ENCODE measurements at regions not wholly inside any gene's neighbourhood (a gene's known extent, or its start where the extent isn't known, plus 50 kb on each side); places are given as distances from the start of the nearest gene placed in this dataset.

DNA sequence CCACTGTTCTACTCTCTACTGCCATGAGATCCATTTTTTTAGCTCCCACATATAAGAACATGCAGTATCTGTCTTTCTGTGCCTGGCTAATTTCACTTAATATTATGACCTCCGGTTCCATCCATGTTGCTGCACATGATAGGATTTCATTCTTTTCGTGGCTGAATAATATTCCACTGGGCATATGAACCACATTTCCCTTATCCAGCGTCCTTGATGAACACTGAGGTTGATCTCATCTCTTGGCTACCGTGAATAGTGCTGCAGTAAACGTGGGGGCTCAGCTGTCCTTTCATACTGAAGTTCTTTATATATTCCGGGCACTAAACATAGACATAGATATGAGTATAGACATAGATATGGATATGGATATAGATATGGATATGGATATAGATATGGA, 109.3 kb upstream of the TNRC6C start:
- ChIA-PET POLR2A (no interaction called here), CTCF (no interaction called here)
- no peaks in the 10 kb centered on the region for H3K36me3 Mint-ChIP-seq (ENCODE audit: low read depth)
- no peak overlapping the region for H3K4me3 Mint-ChIP-seq
- H3K27ac Mint-ChIP-seq = no peak overlapping the region
- H3K4me1 Mint-ChIP-seq (ENCODE audit: low read depth) = peaks cover 8% of the 10 kb centered on the region
- no peaks in the 10 kb centered on the region for H3K9me3 Mint-ChIP-seq (ENCODE audit: insufficient read depth)
- ATAC-seq (no peak), DNase-seq (no peak)
- no peaks in the 10 kb centered on the region for H3K27me3 Mint-ChIP-seq (ENCODE audit: low read depth)

DNA sequence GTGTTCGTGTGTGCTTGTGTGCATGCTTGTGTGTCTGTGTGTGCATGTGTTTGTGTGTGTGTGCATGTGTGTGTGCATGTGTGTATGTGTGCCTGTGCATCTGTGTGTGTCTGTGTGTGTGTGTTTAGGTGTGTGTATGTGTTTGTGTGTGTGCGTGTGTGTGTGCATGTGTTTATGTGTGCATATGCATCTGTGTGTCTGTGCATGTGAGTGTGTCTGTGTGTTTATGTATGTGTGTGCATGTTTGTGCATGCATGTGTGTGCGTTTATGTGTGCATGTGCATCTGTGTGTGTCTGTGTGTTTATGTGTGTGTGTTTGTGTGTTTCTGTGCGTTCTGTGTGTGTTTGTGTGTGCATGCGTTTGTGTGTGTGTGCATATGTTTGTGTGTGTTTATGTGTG, 106.6 kb upstream of the TNRC6C start:
- Mint-ChIP-seq H3K36me3 (ENCODE audit: low read depth) (no peaks in the 10 kb centered on the region), H3K4me1 (ENCODE audit: low read depth) (peaks cover 9% of the 10 kb centered on the region), H3K27ac (no peak overlapping the region), H3K4me3 (no peak overlapping the region), H3K27me3 (ENCODE audit: low read depth) (no peaks in the 10 kb centered on the region), H3K9me3 (ENCODE audit: insufficient read depth) (no peaks in the 10 kb centered on the region)
- ChIA-PET POLR2A (no interaction called here), CTCF (no interaction called here)
- DNase-seq (no peak), ATAC-seq (no peak)

DNA sequence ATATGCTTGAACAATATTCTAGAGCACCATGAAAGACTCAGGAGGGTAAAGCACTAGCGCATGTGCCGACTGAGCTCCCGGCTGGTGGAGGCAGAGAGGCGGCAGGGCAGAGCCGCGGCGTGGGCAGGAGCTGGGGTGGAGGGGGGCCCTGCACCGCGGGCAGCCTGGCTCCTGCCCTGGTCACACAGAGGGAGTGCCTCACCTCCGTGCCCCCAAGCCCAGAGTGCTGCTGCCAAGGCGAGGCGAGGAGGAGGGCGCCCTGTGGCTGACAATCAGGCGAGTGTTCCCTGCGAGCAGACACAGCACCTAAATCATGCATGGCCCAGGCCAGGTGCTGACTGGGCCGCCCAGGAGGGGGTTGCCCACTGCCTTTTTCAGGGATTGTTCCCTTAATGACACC, 105.8 kb upstream of the TNRC6C start:
- DNase-seq (no peak), ATAC-seq (no peak)
- Mint-ChIP-seq H3K27ac (no peak overlapping the region), H3K9me3 (ENCODE audit: insufficient read depth) (no peaks in the 10 kb centered on the region), H3K36me3 (ENCODE audit: low read depth) (no peaks in the 10 kb centered on the region), H3K27me3 (ENCODE audit: low read depth) (no peaks in the 10 kb centered on the region), H3K4me3 (no peak overlapping the region), H3K4me1 (ENCODE audit: low read depth) (peaks cover 17% of the 10 kb centered on the region)
- ChIA-PET CTCF (no interaction called here), POLR2A (no interaction called here)

- Mint-ChIP-seq H3K4me1 (ENCODE audit: low read depth) (peaks cover 19% of the 10 kb centered on the region), H3K4me3 (no peak overlapping the region), H3K9me3 (ENCODE audit: insufficient read depth) (no peaks in the 10 kb centered on the region), H3K27me3 (ENCODE audit: low read depth) (no peaks in the 10 kb centered on the region), H3K27ac (no peak overlapping the region), H3K36me3 (ENCODE audit: low read depth) (no peaks in the 10 kb centered on the region)
- no peak for DNase-seq
- ChIA-PET POLR2A (interaction anchor here (1.0 kb wide), 1 partner anchor 19 kb away, joined by 3 read pairs; no protein-coding TSS in a partner anchor), CTCF (no interaction called here)
- no peak for ATAC-seq
Observed at GRCh38 chr17:77853191-77853977, 105.1 kb upstream of the TNRC6C start.

DNA sequence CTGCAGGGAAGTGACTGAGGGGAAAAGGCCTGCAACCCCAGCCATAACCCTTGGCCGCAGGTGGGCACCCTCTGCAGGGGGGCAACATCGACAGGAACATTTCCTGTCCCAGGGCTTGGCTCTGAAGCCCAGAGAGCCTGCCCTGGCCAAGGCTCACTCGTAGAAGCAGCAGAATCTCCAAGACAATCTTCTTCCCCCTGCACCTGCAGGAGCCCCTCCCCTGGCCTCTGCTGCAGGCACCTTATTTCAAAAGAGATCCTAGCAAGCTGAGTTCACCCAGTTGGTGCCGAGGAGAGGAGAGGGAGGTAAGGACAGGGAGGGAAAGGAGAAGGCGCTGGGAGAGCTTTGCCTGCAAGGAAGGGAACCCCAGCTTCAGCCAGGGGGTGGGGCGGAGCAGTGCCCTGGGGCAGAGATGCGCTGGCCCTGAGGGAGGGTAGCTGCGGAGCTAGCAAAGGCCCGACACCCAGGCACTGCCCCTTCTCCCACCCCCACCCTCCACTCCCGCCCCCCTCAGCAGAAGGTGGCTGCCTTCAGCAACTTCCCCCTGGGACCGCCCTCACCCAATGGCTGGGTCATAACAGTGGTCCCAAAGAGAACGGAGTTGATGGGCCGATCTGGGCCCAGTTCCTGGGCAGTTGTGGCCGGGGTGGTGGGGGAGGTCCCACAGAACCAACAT, 104.3 kb upstream of the TNRC6C start:
- CTCF ChIA-PET = no interaction called here
- H3K36me3 Mint-ChIP-seq (ENCODE audit: low read depth) = no peaks in the 10 kb centered on the region
- DNase-seq = no peak
- no peak overlapping the region for H3K4me3 Mint-ChIP-seq
- no peak overlapping the region for H3K27ac Mint-ChIP-seq
- no peaks in the 10 kb centered on the region for H3K9me3 Mint-ChIP-seq (ENCODE audit: insufficient read depth)
- ATAC-seq = no peak
- POLR2A ChIA-PET = interaction anchor here (1.0 kb wide), 1 partner anchor 20 kb away, joined by 3 read pairs; no protein-coding TSS in a partner anchor
- H3K4me1 Mint-ChIP-seq (ENCODE audit: low read depth) = peaks cover 19% of the 10 kb centered on the region
- no peaks in the 10 kb centered on the region for H3K27me3 Mint-ChIP-seq (ENCODE audit: low read depth)

GRCh38 chr17:77854759-77855745, 103.5 kb upstream of the TNRC6C start:
- Mint-ChIP-seq H3K4me3 (no peak overlapping the region), H3K9me3 (ENCODE audit: insufficient read depth) (no peaks in the 10 kb centered on the region), H3K27ac (no peak overlapping the region), H3K27me3 (ENCODE audit: low read depth) (no peaks in the 10 kb centered on the region), H3K36me3 (ENCODE audit: low read depth) (no peaks in the 10 kb centered on the region), H3K4me1 (ENCODE audit: low read depth) (peaks cover 19% of the 10 kb centered on the region)
- no peak for ATAC-seq
- DNase-seq = no peak
- POLR2A ChIA-PET = no interaction called here
- CTCF ChIA-PET = no interaction called here

DNA sequence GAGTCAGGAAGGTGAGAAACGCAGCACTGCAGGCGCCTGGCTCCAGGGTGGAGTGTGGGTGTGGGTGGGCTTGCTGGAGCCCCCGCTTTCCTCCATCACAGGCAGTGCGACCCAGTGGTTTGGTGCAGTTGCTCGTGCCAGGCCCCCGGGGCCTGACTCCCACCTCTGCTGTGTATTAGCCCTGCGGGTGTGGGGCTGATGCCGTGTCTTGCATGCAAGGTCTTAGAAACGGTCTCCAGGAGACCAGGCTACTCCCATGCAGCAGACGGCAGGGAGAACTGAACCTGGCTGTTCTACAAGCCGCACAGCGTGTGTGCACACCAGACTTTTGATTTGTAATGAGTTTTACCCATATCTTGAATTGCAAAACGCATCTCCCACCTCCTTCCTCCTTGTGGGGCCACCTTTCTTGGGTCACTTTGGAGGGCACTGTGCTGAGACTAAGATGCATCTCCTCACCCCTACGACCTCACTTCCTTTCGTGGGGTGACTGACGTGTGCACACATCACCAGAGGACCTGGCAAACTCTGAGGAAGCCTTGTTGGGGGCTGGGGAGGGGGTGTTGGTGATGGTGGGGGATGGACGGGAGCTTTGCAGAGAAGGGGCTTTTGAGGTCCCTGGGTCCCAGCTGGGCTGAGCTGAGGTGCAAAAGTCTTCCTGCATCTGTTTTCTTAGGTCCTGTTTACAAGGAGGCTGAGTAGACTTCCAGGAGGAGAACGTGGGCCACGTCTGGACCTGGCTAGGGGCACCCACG, 101.8 kb upstream of the TNRC6C start:
- peaks cover 19% of the 10 kb centered on the region for H3K4me1 Mint-ChIP-seq (ENCODE audit: low read depth)
- ATAC-seq = no peak
- POLR2A ChIA-PET = interaction anchor here (0.6 kb wide), 1 partner anchor 12 kb away, joined by 4 read pairs; no protein-coding TSS in a partner anchor
- H3K36me3 Mint-ChIP-seq (ENCODE audit: low read depth) = no peaks in the 10 kb centered on the region
- H3K27ac Mint-ChIP-seq = no peak overlapping the region
- CTCF ChIA-PET = no interaction called here
- H3K4me3 Mint-ChIP-seq = no peak overlapping the region
- H3K27me3 Mint-ChIP-seq (ENCODE audit: low read depth) = peaks cover 8% of the 10 kb centered on the region
- no peak for DNase-seq
- no peaks in the 10 kb centered on the region for H3K9me3 Mint-ChIP-seq (ENCODE audit: insufficient read depth)

- Mint-ChIP-seq H3K27ac (no peak overlapping the region), H3K4me1 (ENCODE audit: low read depth) (peaks cover 20% of the 10 kb centered on the region), H3K36me3 (ENCODE audit: low read depth) (no peaks in the 10 kb centered on the region), H3K27me3 (ENCODE audit: low read depth) (peaks cover 9% of the 10 kb centered on the region), H3K9me3 (ENCODE audit: insufficient read depth) (no peaks in the 10 kb centered on the region), H3K4me3 (no peak overlapping the region)
- DNase-seq (no peak), ATAC-seq (no peak)
- CTCF ChIA-PET = no interaction called here
- POLR2A ChIA-PET = no interaction called here
Observed at GRCh38 chr17:77857306-77857555, 101.3 kb upstream of the TNRC6C start.

DNA sequence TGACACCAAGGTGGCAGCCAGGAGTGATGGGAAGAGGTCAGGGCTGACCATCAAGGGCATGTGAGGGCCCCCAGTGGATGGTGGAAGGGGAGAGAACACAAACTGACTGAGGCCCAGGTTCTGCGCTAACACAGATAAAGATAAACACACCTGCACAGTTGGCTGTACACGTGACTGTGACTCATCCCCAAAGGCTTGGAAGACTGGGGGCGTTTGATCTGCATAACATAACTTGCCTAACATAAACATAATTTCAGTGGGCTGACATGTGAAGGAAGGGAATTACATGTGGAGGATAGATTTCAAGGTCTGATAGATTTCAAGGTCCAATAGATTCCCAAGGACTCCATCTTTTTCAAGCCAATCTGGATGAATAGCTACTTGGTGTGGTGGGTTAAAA, 100.9 kb upstream of the TNRC6C start:
- ATAC-seq (no peak), DNase-seq (no peak)
- Mint-ChIP-seq H3K9me3 (ENCODE audit: insufficient read depth) (no peaks in the 10 kb centered on the region), H3K4me3 (no peak overlapping the region), H3K36me3 (ENCODE audit: low read depth) (no peaks in the 10 kb centered on the region), H3K27ac (no peak overlapping the region), H3K4me1 (ENCODE audit: low read depth) (peaks cover 21% of the 10 kb centered on the region), H3K27me3 (ENCODE audit: low read depth) (peaks cover 13% of the 10 kb centered on the region)
- ChIA-PET CTCF (no interaction called here), POLR2A (no interaction called here)

GRCh38 chr17:77858291-77859034, 100.0 kb upstream of the TNRC6C start:
- ATAC-seq = no peak
- ChIA-PET POLR2A (no interaction called here), CTCF (no interaction called here)

GRCh38 chr17:77859035-77859810, 99.3 kb upstream of the TNRC6C start:
- DNase-seq = no peak
- Mint-ChIP-seq H3K4me3 (no peak overlapping the region), H3K36me3 (ENCODE audit: low read depth) (no peaks in the 10 kb centered on the region), H3K4me1 (ENCODE audit: low read depth) (peaks cover 34% of the 10 kb centered on the region), H3K27ac (no peak overlapping the region), H3K27me3 (ENCODE audit: low read depth) (peaks cover 13% of the 10 kb centered on the region), H3K9me3 (ENCODE audit: insufficient read depth) (no peaks in the 10 kb centered on the region)
- POLR2A ChIA-PET = no interaction called here
- no peak for ATAC-seq
- CTCF ChIA-PET = no interaction called here

More at GRCh38 chr17:77858291-77859034, 100.0 kb upstream of the TNRC6C start:
- Mint-ChIP-seq H3K36me3 (ENCODE audit: low read depth) (no peaks in the 10 kb centered on the region), H3K27me3 (ENCODE audit: low read depth) (peaks cover 13% of the 10 kb centered on the region), H3K27ac (no peak overlapping the region), H3K4me1 (ENCODE audit: low read depth) (peaks cover 28% of the 10 kb centered on the region), H3K9me3 (ENCODE audit: insufficient read depth) (no peaks in the 10 kb centered on the region), H3K4me3 (no peak overlapping the region)
- DNase-seq = no peak

Data from activated CD8-positive, alpha-beta T cell treated with anti-CD3 and anti-CD28 coated beads, Interleukin-2, amount 10 ng/mL, durations not matched to agents 7 days and 5 days (primary cell).